ENCODE measurements at regions not wholly inside any gene's neighbourhood (a gene's known extent, or its start where the extent isn't known, plus 50 kb on each side); places are given as distances from the start of the nearest gene placed in this dataset.

DNA sequence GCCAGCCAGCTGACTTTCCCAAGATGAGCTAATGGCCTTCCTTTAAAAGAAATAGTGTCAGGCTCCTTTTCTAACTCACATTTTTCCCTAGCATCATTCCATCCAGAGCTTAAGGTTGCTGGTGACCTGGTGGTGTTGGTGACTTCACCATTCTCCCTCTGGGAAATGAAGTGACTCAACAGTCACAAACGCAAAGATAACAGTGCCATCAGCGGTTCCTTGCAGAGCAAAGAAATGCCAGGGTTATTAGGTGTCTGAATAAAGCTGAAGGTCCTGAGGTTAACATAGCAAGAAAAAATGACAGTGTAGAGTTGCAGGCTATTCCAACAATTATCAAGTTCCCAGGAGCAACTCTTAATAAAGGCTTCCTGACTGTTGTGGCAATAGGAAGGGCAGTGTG is 111.8 kb upstream of the SLC44A1 start:
- Histone ChIP-seq H3K18ac (ENCODE audit: low read length) (no peak overlapping the region), H3K23ac (ENCODE audit: low read length) (no peak overlapping the region), H2BK5ac (ENCODE audit: low read length) (no peak overlapping the region), H3K27ac (ENCODE audit: low read depth, low read length) (no peak overlapping the region), H3K4me1 (ENCODE audit: control insufficient read depth, low read depth, low read length) (no peaks in the 10 kb centered on the region), H3K79me1 (ENCODE audit: low read length) (no peaks in the 10 kb centered on the region), H3K4ac (ENCODE audit: low read depth, low read length) (no peak overlapping the region), H2AK5ac (ENCODE audit: low read length) (no peak overlapping the region), H3K36me3 (ENCODE audit: control insufficient read depth, insufficient read depth, low read length) (no peaks in the 10 kb centered on the region), H3K27me3 (ENCODE audit: insufficient read depth, low read length, poor library complexity) (no peaks in the 10 kb centered on the region), H2BK15ac (replicated peaks; ENCODE audit: low read depth) (no peak overlapping the region), H2BK120ac (ENCODE audit: low read depth, low read length) (no peak overlapping the region), H3K9ac (ENCODE audit: low read length) (no peak overlapping the region), H3K56ac (ENCODE audit: low read length) (no peak overlapping the region), H3K4me2 (ENCODE audit: low read length) (no peak overlapping the region), H4K8ac (ENCODE audit: low read depth, low read length) (no peak overlapping the region), H4K5ac (ENCODE audit: low read length) (no peak overlapping the region), H3K79me2 (ENCODE audit: control insufficient read depth, insufficient read depth, low read length) (no peaks in the 10 kb centered on the region), H3K4me3 (ENCODE audit: low read length) (no peak overlapping the region)
- DNase-seq = peak; percentile 69
- no CpG with 5 or more reads among the region's 2 CpGs for WGBS (ENCODE audit: extremely low coverage, insufficient coverage, low lambda C conversion rate)

DNA sequence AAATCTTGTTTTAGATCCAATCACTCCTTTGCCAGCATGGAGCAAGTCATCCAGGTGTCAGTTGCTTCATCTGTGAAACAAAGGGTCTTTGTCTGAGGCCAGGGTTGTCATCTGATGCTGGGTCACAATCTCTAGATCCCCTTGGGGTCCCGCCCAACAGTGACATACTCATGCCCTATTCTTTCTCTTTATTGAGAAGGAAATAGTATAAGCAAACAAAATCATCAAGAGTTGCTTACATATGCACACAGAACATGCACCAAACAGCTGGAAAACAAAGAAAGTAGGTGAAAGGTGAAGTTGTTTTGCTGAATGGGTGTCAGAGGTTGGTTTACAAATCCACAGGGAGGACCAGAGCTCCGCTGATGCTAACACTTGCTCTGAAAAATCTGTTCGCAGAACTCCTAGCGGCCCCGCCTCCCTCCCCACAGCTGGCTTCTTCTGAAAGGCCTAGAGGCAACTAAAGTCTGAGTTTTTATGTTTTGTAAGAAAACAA is 106.1 kb upstream of the SLC44A1 start:
- no peak overlapping the region for H2BK5ac ChIP-seq (ENCODE audit: low read length)
- no peak overlapping the region for H2BK120ac ChIP-seq (ENCODE audit: low read depth, low read length)
- no peak overlapping the region for H3K9ac ChIP-seq (ENCODE audit: low read length)
- H4K8ac ChIP-seq (ENCODE audit: low read depth, low read length) = no peak overlapping the region
- H3K79me2 ChIP-seq (ENCODE audit: control insufficient read depth, insufficient read depth, low read length) = no peaks in the 10 kb centered on the region
- no peak overlapping the region for H3K18ac ChIP-seq (ENCODE audit: low read length)
- no peak overlapping the region for H3K56ac ChIP-seq (ENCODE audit: low read length)
- H3K4ac ChIP-seq (ENCODE audit: low read depth, low read length) = no peak overlapping the region
- no peak overlapping the region for H2BK15ac ChIP-seq (replicated peaks; ENCODE audit: low read depth)
- peak; percentile 56 for DNase-seq
- no peak overlapping the region for H4K5ac ChIP-seq (ENCODE audit: low read length)
- no CpG with 5 or more reads among the region's 5 CpGs for WGBS (ENCODE audit: extremely low coverage, insufficient coverage, low lambda C conversion rate)
- no peak overlapping the region for H3K4me2 ChIP-seq (ENCODE audit: low read length)
- no peak overlapping the region for H3K4me3 ChIP-seq (ENCODE audit: low read length)
- H3K79me1 ChIP-seq (ENCODE audit: low read length) = no peaks in the 10 kb centered on the region
- H3K27ac ChIP-seq (ENCODE audit: low read depth, low read length) = no peak overlapping the region
- no peaks in the 10 kb centered on the region for H3K36me3 ChIP-seq (ENCODE audit: control insufficient read depth, insufficient read depth, low read length)
- H2AK5ac ChIP-seq (ENCODE audit: low read length) = no peak overlapping the region
- H3K27me3 ChIP-seq (ENCODE audit: insufficient read depth, low read length, poor library complexity) = no peaks in the 10 kb centered on the region
- H3K4me1 ChIP-seq (ENCODE audit: control insufficient read depth, low read depth, low read length) = no peaks in the 10 kb centered on the region
- H3K23ac ChIP-seq (ENCODE audit: low read length) = no peak overlapping the region

DNA sequence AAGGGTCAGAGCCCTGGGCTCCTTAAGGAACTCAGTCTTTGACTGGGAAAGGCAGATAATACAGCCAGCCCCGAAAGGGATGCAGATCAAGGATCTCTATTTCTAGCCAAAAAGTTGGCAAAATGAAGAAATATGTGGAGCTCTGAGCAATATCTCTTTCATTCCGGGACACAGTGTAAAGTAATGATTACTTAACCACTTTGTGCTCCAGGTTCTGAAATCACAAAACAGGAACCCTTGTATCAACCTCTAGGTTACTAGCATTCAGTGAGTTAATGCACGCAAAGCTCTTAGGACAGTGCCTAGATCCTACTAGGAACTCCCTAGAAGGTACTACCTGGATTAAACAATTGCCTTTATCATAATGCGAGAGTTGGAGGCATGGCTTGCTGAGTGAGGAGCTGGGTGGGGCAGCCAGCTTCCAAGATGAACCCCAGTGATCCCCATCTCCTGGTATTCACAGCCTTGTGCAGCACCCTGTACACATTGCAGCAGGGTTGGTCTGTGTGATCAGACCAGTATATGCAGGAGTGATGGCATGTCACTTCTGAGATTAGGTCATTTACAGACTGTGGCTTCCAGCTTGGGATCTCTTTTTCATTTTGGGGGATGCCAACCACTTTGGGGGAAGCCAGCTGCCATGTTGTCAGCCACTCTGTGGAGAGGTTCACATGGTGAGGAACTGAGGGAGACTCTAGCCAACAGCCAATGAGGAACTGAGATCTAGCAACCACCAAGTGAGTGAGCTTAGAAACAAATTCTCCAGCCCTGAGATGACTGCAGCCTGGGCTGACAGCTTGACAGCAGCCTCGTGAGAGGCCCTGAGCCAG is 103.1 kb upstream of the SLC44A1 start:
- Histone ChIP-seq H3K4me2 (ENCODE audit: low read length) (no peak overlapping the region), H3K56ac (ENCODE audit: low read length) (no peak overlapping the region), H3K4ac (ENCODE audit: low read depth, low read length) (no peak overlapping the region), H3K23ac (ENCODE audit: low read length) (no peak overlapping the region), H4K8ac (ENCODE audit: low read depth, low read length) (no peak overlapping the region), H3K36me3 (ENCODE audit: control insufficient read depth, insufficient read depth, low read length) (no peaks in the 10 kb centered on the region), H3K79me2 (ENCODE audit: control insufficient read depth, insufficient read depth, low read length) (no peaks in the 10 kb centered on the region), H2BK120ac (ENCODE audit: low read depth, low read length) (no peak overlapping the region), H3K27me3 (ENCODE audit: insufficient read depth, low read length, poor library complexity) (no peaks in the 10 kb centered on the region), H2AK5ac (ENCODE audit: low read length) (no peak overlapping the region), H3K4me3 (ENCODE audit: low read length) (no peak overlapping the region), H3K27ac (ENCODE audit: low read depth, low read length) (no peak overlapping the region), H4K5ac (ENCODE audit: low read length) (no peak overlapping the region), H3K4me1 (ENCODE audit: control insufficient read depth, low read depth, low read length) (no peaks in the 10 kb centered on the region), H3K9ac (ENCODE audit: low read length) (no peak overlapping the region), H2BK5ac (ENCODE audit: low read length) (no peak overlapping the region), H2BK15ac (replicated peaks; ENCODE audit: low read depth) (no peak overlapping the region), H3K79me1 (ENCODE audit: low read length) (no peaks in the 10 kb centered on the region), H3K18ac (ENCODE audit: low read length) (no peak overlapping the region)
- no CpG with 5 or more reads among the region's 5 CpGs for WGBS (ENCODE audit: extremely low coverage, insufficient coverage, low lambda C conversion rate)
- no peak for DNase-seq

DNA sequence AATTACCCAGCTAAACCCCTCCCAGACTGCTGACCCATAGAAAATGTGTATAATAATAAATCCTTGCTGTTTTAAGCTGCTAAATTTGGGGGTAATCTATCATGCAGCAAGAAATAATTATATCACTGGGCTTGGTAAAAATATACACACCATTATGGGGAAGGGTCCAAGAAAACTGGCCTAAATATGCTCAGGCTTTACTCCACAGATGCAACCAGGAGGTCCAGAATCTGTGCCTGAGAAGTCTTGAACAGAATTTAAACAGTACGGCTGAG is 102.5 kb upstream of the SLC44A1 start:
- no peak overlapping the region for H2BK5ac ChIP-seq (ENCODE audit: low read length)
- no peak overlapping the region for H3K4me2 ChIP-seq (ENCODE audit: low read length)
- no peak overlapping the region for H3K18ac ChIP-seq (ENCODE audit: low read length)
- no peak overlapping the region for H3K56ac ChIP-seq (ENCODE audit: low read length)
- no peak overlapping the region for H3K27ac ChIP-seq (ENCODE audit: low read depth, low read length)
- no peak overlapping the region for H3K23ac ChIP-seq (ENCODE audit: low read length)
- H2BK120ac ChIP-seq (ENCODE audit: low read depth, low read length) = no peak overlapping the region
- no CpG with 5 or more reads among the region's 1 CpG for WGBS (ENCODE audit: extremely low coverage, insufficient coverage, low lambda C conversion rate)
- H2AK5ac ChIP-seq (ENCODE audit: low read length) = no peak overlapping the region
- H4K8ac ChIP-seq (ENCODE audit: low read depth, low read length) = no peak overlapping the region
- no peaks in the 10 kb centered on the region for H3K4me1 ChIP-seq (ENCODE audit: control insufficient read depth, low read depth, low read length)
- no peak overlapping the region for H3K4ac ChIP-seq (ENCODE audit: low read depth, low read length)
- no peak for DNase-seq
- H4K5ac ChIP-seq (ENCODE audit: low read length) = no peak overlapping the region
- H3K79me2 ChIP-seq (ENCODE audit: control insufficient read depth, insufficient read depth, low read length) = no peaks in the 10 kb centered on the region
- H3K36me3 ChIP-seq (ENCODE audit: control insufficient read depth, insufficient read depth, low read length) = no peaks in the 10 kb centered on the region
- no peaks in the 10 kb centered on the region for H3K79me1 ChIP-seq (ENCODE audit: low read length)
- H3K27me3 ChIP-seq (ENCODE audit: insufficient read depth, low read length, poor library complexity) = no peaks in the 10 kb centered on the region
- no peak overlapping the region for H3K4me3 ChIP-seq (ENCODE audit: low read length)
- H2BK15ac ChIP-seq (replicated peaks; ENCODE audit: low read depth) = no peak overlapping the region
- no peak overlapping the region for H3K9ac ChIP-seq (ENCODE audit: low read length)

DNA sequence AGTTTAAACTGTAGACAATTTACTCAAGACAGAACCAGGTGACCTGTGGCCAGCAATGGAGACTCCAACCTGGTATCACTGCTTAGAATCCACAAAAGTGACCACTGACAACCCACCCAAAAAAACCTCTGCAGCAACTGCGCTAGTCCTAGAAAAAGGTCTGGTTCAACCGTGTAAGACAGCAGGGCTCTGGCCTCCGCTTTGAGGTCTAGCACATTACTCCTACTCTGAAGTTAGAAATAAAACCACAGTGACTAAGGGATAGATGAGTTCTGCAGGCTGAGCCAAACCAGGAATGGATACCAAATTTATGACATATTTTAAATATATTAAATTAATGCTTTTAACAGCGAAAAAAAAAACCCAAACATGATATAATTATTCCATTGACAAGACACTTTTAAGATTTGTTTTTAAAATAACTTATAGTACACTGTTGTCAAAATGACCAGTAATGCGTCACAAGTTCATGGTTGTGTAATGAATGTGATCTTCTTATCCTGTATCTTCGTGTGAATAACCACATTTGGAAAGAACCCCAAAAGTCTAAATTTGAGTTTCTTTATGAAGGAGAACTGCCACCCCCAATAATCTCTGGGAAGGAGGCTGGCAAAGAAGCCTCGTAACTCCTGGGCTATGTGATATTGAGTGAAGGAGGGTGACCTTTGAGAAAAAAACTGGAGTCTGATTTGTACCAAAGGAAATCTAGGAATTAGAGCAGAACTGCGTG is 101.9 kb upstream of the SLC44A1 start:
- H3K18ac ChIP-seq (ENCODE audit: low read length) = no peak overlapping the region
- no peaks in the 10 kb centered on the region for H3K36me3 ChIP-seq (ENCODE audit: control insufficient read depth, insufficient read depth, low read length)
- H3K79me1 ChIP-seq (ENCODE audit: low read length) = no peaks in the 10 kb centered on the region
- no peak overlapping the region for H2BK15ac ChIP-seq (replicated peaks; ENCODE audit: low read depth)
- no peak overlapping the region for H2BK5ac ChIP-seq (ENCODE audit: low read length)
- H2BK120ac ChIP-seq (ENCODE audit: low read depth, low read length) = no peak overlapping the region
- DNase-seq = no peak
- no peak overlapping the region for H3K23ac ChIP-seq (ENCODE audit: low read length)
- no peak overlapping the region for H3K9ac ChIP-seq (ENCODE audit: low read length)
- no peak overlapping the region for H4K8ac ChIP-seq (ENCODE audit: low read depth, low read length)
- H3K4me1 ChIP-seq (ENCODE audit: control insufficient read depth, low read depth, low read length) = no peaks in the 10 kb centered on the region
- no peak overlapping the region for H3K4me3 ChIP-seq (ENCODE audit: low read length)
- no peaks in the 10 kb centered on the region for H3K27me3 ChIP-seq (ENCODE audit: insufficient read depth, low read length, poor library complexity)
- no peak overlapping the region for H2AK5ac ChIP-seq (ENCODE audit: low read length)
- H4K5ac ChIP-seq (ENCODE audit: low read length) = no peak overlapping the region
- no peaks in the 10 kb centered on the region for H3K79me2 ChIP-seq (ENCODE audit: control insufficient read depth, insufficient read depth, low read length)
- no peak overlapping the region for H3K4ac ChIP-seq (ENCODE audit: low read depth, low read length)
- WGBS (ENCODE audit: extremely low coverage, insufficient coverage, low lambda C conversion rate) = no CpG with 5 or more reads among the region's 8 CpGs
- H3K4me2 ChIP-seq (ENCODE audit: low read length) = no peak overlapping the region
- H3K27ac ChIP-seq (ENCODE audit: low read depth, low read length) = no peak overlapping the region
- H3K56ac ChIP-seq (ENCODE audit: low read length) = no peak overlapping the region

Measured in mesendoderm (in vitro differentiated cells).